OCI-LY7 (cell line): ENCODE measurements at regions not wholly inside any gene's neighbourhood (a gene's known extent, or its start where the extent isn't known, plus 50 kb on each side); places are given as distances from the start of the nearest gene placed in this dataset.
"Not testable (repeated sequence)": the region's sequence is repeated elsewhere in the genome, so short reads cannot be mapped to it uniquely, and the experiment has no call there.

ENCODE experiments used
- BruUV-seq: library from RNA; stranded (reverse); fragments of 400-500 nt; replicated peaks from 2 replicates; lab custom pipeline; 2021; lab: Mats Ljungman, UMichigan
- CTCF ChIA-PET: fragments of 300-600 bp; sonication (Branson Sonifier 250); formaldehyde crosslinking; loops from one replicate; lab custom pipeline; 2022; ENCODE audit warnings: antibody characterized with exemption; ENCODE audit not compliant: unreplicated experiment; lab: Charles Lee
- POLR2A ChIA-PET: fragments of 300-600 bp; sonication (Branson Sonifier 250); formaldehyde crosslinking; loops from one replicate; lab custom pipeline; 2022; ENCODE audit warnings: antibody characterized with exemption; lab: Charles Lee
- DNase-seq: peaks from one replicate; pipeline ENCODE4 v3.0.0-alpha.2; 2015; ENCODE audit warnings: low spot score
- H2AFZ ChIP-seq: fragments of 200-600 bp; sonication (generic), shearing (Covaris generic); 2 replicates; pipeline ENCODE4 v1.6.1; 2014; ENCODE audit warnings: mild to moderate bottlenecking, antibody characterized with exemption, low read length, moderate library complexity
- H3K27ac ChIP-seq: fragments of 200-600 bp; sonication (generic); 2 replicates; pipeline ENCODE4 v1.5.1; 2014; ENCODE audit warnings: mixed run types, low read depth, mild to moderate bottlenecking, moderate library complexity, low read length, inconsistent platforms; ENCODE audit not compliant: poor library complexity, severe bottlenecking
- H3K36me3 ChIP-seq: fragments of 200-600 bp; sonication (generic); 2 replicates; pipeline ENCODE4 v1.6.1; 2014; ENCODE audit warnings: mild to moderate bottlenecking, antibody characterized with exemption, low read length, moderate library complexity, mixed read lengths; ENCODE audit not compliant: insufficient read depth
- H3K4me1 ChIP-seq: fragments of 200-600 bp; sonication (generic); 2 replicates; pipeline ENCODE4 v1.5.1; 2014; ENCODE audit warnings: mild to moderate bottlenecking, low read length; ENCODE audit not compliant: insufficient read depth, poor library complexity, severe bottlenecking
- H3K4me2 ChIP-seq: fragments of 200-600 bp; sonication (generic); 2 replicates; pipeline ENCODE4 v1.6.1; 2014; ENCODE audit warnings: mild to moderate bottlenecking, low read length
- H3K4me3 ChIP-seq: fragments of 200-600 bp; sonication (generic); 2 replicates; pipeline ENCODE4 v1.5.1; 2014; ENCODE audit warnings: mild to moderate bottlenecking, low read depth, low read length; ENCODE audit not compliant: poor library complexity, severe bottlenecking
- H3K79me2 ChIP-seq: fragments of 200-600 bp; sonication (generic); 2 replicates; pipeline ENCODE4 v1.6.1; 2016; ENCODE audit warnings: low read depth, mild to moderate bottlenecking, low read length, moderate library complexity, mixed read lengths; ENCODE audit not compliant: insufficient read depth
- H3K9me2 ChIP-seq: fragments of 200-600 bp; sonication (generic); 2 replicates; pipeline ENCODE4 v1.6.1; 2016; ENCODE audit warnings: mild to moderate bottlenecking, low read length, mixed read lengths; ENCODE audit not compliant: insufficient read depth
- H3K9me3 ChIP-seq: fragments of 200-600 bp; sonication (generic); 2 replicates; pipeline ENCODE4 v1.6.1; 2014; ENCODE audit warnings: mild to moderate bottlenecking, mixed run types, low read length, mixed read lengths
- H4K20me1 ChIP-seq: fragments of 200-600 bp; sonication (generic); 2 replicates; pipeline ENCODE4 v1.6.1; 2014; ENCODE audit warnings: mild to moderate bottlenecking, antibody characterized with exemption, low read length, moderate library complexity, mixed read lengths; ENCODE audit not compliant: insufficient read depth
- CTCF ChIP-seq: fragments of 200-600 bp; sonication (generic); conservative IDR thresholded peaks from 2 replicates; pipeline ENCODE4 v1.5.1; 2014; ENCODE audit warnings: mild to moderate bottlenecking, antibody characterized with exemption, low read length, moderate library complexity, mixed read lengths
- EZH2phosphoT487 ChIP-seq: fragments of 200-600 bp; sonication (generic); IDR thresholded peaks from 2 replicates; pipeline ENCODE4 v1.6.1; 2018; ENCODE audit warnings: low read depth, borderline replicate concordance, mild to moderate bottlenecking, mixed run types, antibody characterized with exemption, low read length, moderate library complexity, mixed read lengths
- intact Hi-C: fragments of 100-400 bp; cut with micrococcal nuclease; formaldehyde crosslinking; loops from one replicate; pipeline ENCODE4 v1.10.0; 2022; ENCODE audit not compliant: unreplicated experiment

- Histone ChIP-seq H3K4me1 (no peaks in the 10 kb centered on the region), H3K27ac (no peak overlapping the region), H3K9me3 (no peaks in the 10 kb centered on the region), H2AFZ (no peak overlapping the region), H3K9me2 (no peaks in the 10 kb centered on the region), H3K4me2 (no peak overlapping the region), H4K20me1 (no peaks in the 10 kb centered on the region), H3K79me2 (no peaks in the 10 kb centered on the region), H3K4me3 (no peak overlapping the region), H3K36me3 (no peaks in the 10 kb centered on the region)
- POLR2A ChIA-PET, result no interaction called here
- DNase-seq, result no peak
- intact Hi-C loops, result no loop called here
- BruUV-seq, result no TSS peak
- no peak for TF ChIP-seq EZH2phosphoT487
- no peak for TF ChIP-seq CTCF
- CTCF ChIA-PET, result no interaction called here
Measured at GRCh38 chrX:142637206-142637605, 388.5 kb upstream of the SPANXN4 start.

GRCh38 chrX:142616636-142617035 is 409.1 kb upstream of the SPANXN4 start:
- Histone ChIP-seq H4K20me1 (no peaks in the 10 kb centered on the region), H2AFZ (no peak overlapping the region), H3K27ac (no peak overlapping the region), H3K9me2 (no peaks in the 10 kb centered on the region), H3K4me3 (no peak overlapping the region), H3K79me2 (no peaks in the 10 kb centered on the region), H3K9me3 (no peaks in the 10 kb centered on the region), H3K36me3 (no peaks in the 10 kb centered on the region), H3K4me1 (no peaks in the 10 kb centered on the region), H3K4me2 (no peak overlapping the region)
- POLR2A ChIA-PET, result no interaction called here
- no peak for DNase-seq
- CTCF ChIA-PET, result no interaction called here
- no TSS peak for BruUV-seq
- TF ChIP-seq EZH2phosphoT487 (no peak), CTCF (no peak)
- intact Hi-C loops, result no loop called here

- no peak overlapping the region for H3K4me2 ChIP-seq
- intact Hi-C loops, result no loop called here
- no peaks in the 10 kb centered on the region for H3K79me2 ChIP-seq
- H3K9me2 ChIP-seq, result no peaks in the 10 kb centered on the region
- H2AFZ ChIP-seq, result no peak overlapping the region
- H3K9me3 ChIP-seq, result no peaks in the 10 kb centered on the region
- no peak overlapping the region for H3K4me3 ChIP-seq
- no peaks in the 10 kb centered on the region for H4K20me1 ChIP-seq
- CTCF ChIA-PET, result no interaction called here
- no peak for TF ChIP-seq CTCF
- TF ChIP-seq EZH2phosphoT487, result no peak
- H3K36me3 ChIP-seq, result no peaks in the 10 kb centered on the region
- no peak overlapping the region for H3K27ac ChIP-seq
- no peak for DNase-seq
- no TSS peak for BruUV-seq
- H3K4me1 ChIP-seq, result no peaks in the 10 kb centered on the region
- POLR2A ChIA-PET, result no interaction called here
Measured at GRCh38 chrX:142613403-142613802, 408.3 kb upstream of the MAGEC2 start.

GRCh38 chrX:142606629-142607028 is 401.5 kb upstream of the MAGEC2 start:
- H3K79me2 ChIP-seq, H3K9me3 ChIP-seq, H3K9me2 ChIP-seq, CTCF ChIA-PET, DNase-seq, H2AFZ ChIP-seq, H3K4me3 ChIP-seq, H3K36me3 ChIP-seq, H3K27ac ChIP-seq, H3K4me2 ChIP-seq, intact Hi-C loops, H4K20me1 ChIP-seq, BruUV-seq, H3K4me1 ChIP-seq, POLR2A ChIA-PET: not testable (repeated sequence)
